HepG2 (cell line): ENCODE measurements at regions not wholly inside any gene's neighbourhood (a gene's known extent, or its start where the extent isn't known, plus 50 kb on each side); places are given as distances from the start of the nearest gene placed in this dataset.

Experiments
- ATAC-seq: fragments of 200-7000 bp; cut with Tn5 transposase; 3 replicates; pipeline ENCODE4 v1.9.1; 2020; ENCODE audit warnings: mild to moderate bottlenecking, moderate library complexity
- BruUV-seq: library from RNA; stranded (reverse); fragments of 400-500 nt; replicated peaks from 2 replicates; lab custom pipeline; 2021; lab: Mats Ljungman, UMichigan
- CTCF ChIA-PET: fragments of 300-600 bp; formaldehyde crosslinking; extraction: SDS; loops from one replicate; lab custom pipeline; 2021; ENCODE audit warnings: low total read pairs, inconsistent platforms, low intra/inter-chr PET ratio; lab: Yijun Ruan, JAX
- POLR2A ChIA-PET: fragments of 350-600 bp; sonication (Branson Sonifier 250); formaldehyde crosslinking; loops from one replicate; lab custom pipeline; 2020; ENCODE audit warnings: antibody characterized with exemption, inconsistent platforms; lab: Yijun Ruan, JAX
- DNase-seq: peaks from one replicate; pipeline ENCODE4 v3.0.0-alpha.2; 2015; ENCODE audit warnings: low spot score
- FAIRE-seq: peaks from 3 replicates; lab custom pipeline; 2011; peaks lifted over from hg19 to GRCh38; lab: Jason Lieb, UNC
- H2AFZ ChIP-seq: one replicate; pipeline ENCODE4 v1.6.1; 2011; ENCODE audit warnings: low read length, inconsistent platforms
- H3K27ac ChIP-seq: fragments of 300-600 bp; 3 replicates; pipeline ENCODE4 v1.8.0; 2011; ENCODE audit warnings: mixed run types, mild to moderate bottlenecking, mixed read lengths, low read length, inconsistent platforms; ENCODE audit not compliant: insufficient read depth; ENCODE audit errors: extremely low read length
- H3K27me3 ChIP-seq, 2 experiments: fragments of 200-600 bp in 1 of 2; 2 replicates in 1 of 2; 3 replicates in 1 of 2; pipeline versions ENCODE4 v1.6.0 to v1.8.0; 2011; ENCODE audit warnings: low read length in 2 of 2, mild to moderate bottlenecking in 2 of 2, moderate library complexity in 2 of 2, inconsistent platforms in 1 of 2; ENCODE audit not compliant: insufficient read depth in 2 of 2, control insufficient read depth in 1 of 2
- H3K36me3 ChIP-seq, 2 experiments: fragments of 200-600 bp in 1 of 2; replicated peaks in 1 of 2; 2 replicates in 1 of 2; 3 replicates in 1 of 2; pipeline versions ENCODE4 v1.5.1 to v1.8.0; 2011; ENCODE audit warnings: low read length in 2 of 2, inconsistent platforms in 1 of 2; ENCODE audit not compliant: insufficient read depth in 2 of 2, control insufficient read depth in 1 of 2
- H3K4me1 ChIP-seq: 2 replicates; pipeline ENCODE4 v1.5.1; 2012; ENCODE audit warnings: low read length, inconsistent platforms; ENCODE audit not compliant: insufficient read depth
- H3K4me2 ChIP-seq: 2 replicates; pipeline ENCODE4 v1.6.0; 2011; ENCODE audit warnings: low read depth, low read length, inconsistent platforms
- H3K4me3 ChIP-seq, 3 experiments: fragments of 200-600 bp in 1 of 3; sonication (generic), shearing (Covaris generic) in 1 of 3; replicated peaks in 1 of 3; 2 replicates each; pipeline ENCODE4 v1.5.1; 2011 to 2016; ENCODE audit warnings: low read length in 3 of 3, inconsistent platforms in 2 of 3, low read depth in 2 of 3, mild to moderate bottlenecking in 2 of 3, control low read depth in 1 of 3, mixed read lengths in 1 of 3; ENCODE audit not compliant: insufficient read depth in 1 of 3
- H3K79me2 ChIP-seq: one replicate; pipeline ENCODE4 v1.6.1; 2011; ENCODE audit warnings: low read length, inconsistent platforms; ENCODE audit not compliant: insufficient read depth
- H3K9ac ChIP-seq: 2 replicates; pipeline ENCODE4 v1.6.0; 2011; ENCODE audit warnings: mild to moderate bottlenecking, low read depth, low read length, inconsistent platforms; ENCODE audit not compliant: insufficient read depth
- H3K9me3 ChIP-seq: 2 replicates; pipeline ENCODE4 v1.5.1; 2012; ENCODE audit warnings: mild to moderate bottlenecking, low read length
- H4K20me1 ChIP-seq: 2 replicates; pipeline ENCODE4 v1.6.0; 2011; ENCODE audit warnings: inconsistent platforms, mild to moderate bottlenecking, low read length, moderate library complexity; ENCODE audit not compliant: insufficient read depth
- ATF7-NPFF ChIP-seq: sonication (generic); formaldehyde crosslinking; IDR thresholded peaks from 2 replicates; pipeline ENCODE4 v1.8.1; 2023; ENCODE audit warnings: mild to moderate bottlenecking, low read depth, missing genetic modification reagents, moderate library complexity
- CAMTA2 ChIP-seq: sonication (generic); formaldehyde crosslinking; IDR thresholded peaks from 2 replicates; pipeline ENCODE4 v1.4.0; 2020; ENCODE audit warnings: mild to moderate bottlenecking, missing genetic modification reagents, borderline replicate concordance
- CCDC6 ChIP-seq: sonication (generic); formaldehyde crosslinking; IDR thresholded peaks from 2 replicates; pipeline ENCODE4 v1.8.1; 2022; ENCODE audit warnings: mild to moderate bottlenecking, missing genetic modification reagents, moderate library complexity
- CHD2 ChIP-seq: IDR thresholded peaks from 2 replicates; pipeline ENCODE4 v1.6.1; 2011; ENCODE audit warnings: low read depth, low read length, improper control_type of control experiment
- CREB1 ChIP-seq, 2 experiments: fragments of 450-650 bp in 1 of 2; IDR thresholded peaks; 2 replicates each; pipeline ENCODE4 v1.6.1; 2016 to 2017; ENCODE audit warnings: control low read depth in 1 of 2, mild to moderate bottlenecking in 1 of 2, missing compliant biosample characterization in 1 of 2, missing genetic modification characterization in 1 of 2
- HBP1 ChIP-seq: IDR thresholded peaks from 2 replicates; pipeline ENCODE4 v1.6.1; 2016; ENCODE audit warnings: low read depth, control low read depth
- IKZF4 ChIP-seq: sonication (generic); formaldehyde crosslinking; IDR thresholded peaks from 2 replicates; pipeline ENCODE4 v1.5.1; 2020; ENCODE audit warnings: borderline replicate concordance, mild to moderate bottlenecking, low read depth, missing genetic modification reagents; ENCODE audit errors: not compliant biosample characterization
- JUN ChIP-seq: sonication (generic); formaldehyde crosslinking; IDR thresholded peaks from 2 replicates; pipeline ENCODE4 v1.4.0; 2020; ENCODE audit warnings: mild to moderate bottlenecking, missing genetic modification reagents
- KDM2A ChIP-seq: sonication (generic); formaldehyde crosslinking; IDR thresholded peaks from 2 replicates; pipeline ENCODE4 v1.4.0; 2020; ENCODE audit warnings: low read depth, missing genetic modification reagents, borderline replicate concordance
- LBX2 ChIP-seq: sonication (generic); formaldehyde crosslinking; IDR thresholded peaks from 2 replicates; pipeline ENCODE4 v1.5.0; 2020; ENCODE audit warnings: missing genetic modification reagents, mild to moderate bottlenecking, borderline replicate concordance
- NFAT5 ChIP-seq: sonication (generic); formaldehyde crosslinking; IDR thresholded peaks from 2 replicates; pipeline ENCODE4 v1.4.0; 2020; ENCODE audit warnings: missing genetic modification reagents
- PHF20 ChIP-seq: sonication (generic); formaldehyde crosslinking; IDR thresholded peaks from 2 replicates; pipeline ENCODE4 v1.5.0; 2020; ENCODE audit warnings: mild to moderate bottlenecking, missing genetic modification reagents
- POGZ ChIP-seq: sonication (generic); formaldehyde crosslinking; IDR thresholded peaks from 2 replicates; pipeline ENCODE4 v1.4.0; 2020; ENCODE audit warnings: mild to moderate bottlenecking, missing genetic modification reagents
- XBP1 ChIP-seq: sonication (generic); formaldehyde crosslinking; IDR thresholded peaks from 2 replicates; pipeline ENCODE4 v1.5.0; 2020; ENCODE audit warnings: missing genetic modification reagents
- ZFP1 ChIP-seq: IDR thresholded peaks from 2 replicates; pipeline ENCODE4 v1.6.1; 2016
- ZNF275 ChIP-seq: sonication (generic); formaldehyde crosslinking; IDR thresholded peaks from 2 replicates; pipeline ENCODE4 v1.8.0; 2022; ENCODE audit warnings: missing genetic modification reagents, mild to moderate bottlenecking, inconsistent platforms, borderline replicate concordance
- ZNF292 ChIP-seq: sonication (generic); formaldehyde crosslinking; IDR thresholded peaks from 2 replicates; pipeline ENCODE4 v1.8.1; 2022; ENCODE audit warnings: mild to moderate bottlenecking, low read depth, missing genetic modification reagents, borderline replicate concordance
- ZNF333 ChIP-seq: sonication (generic); formaldehyde crosslinking; IDR thresholded peaks from 2 replicates; pipeline ENCODE4 v1.4.0; 2020; ENCODE audit warnings: mild to moderate bottlenecking, missing genetic modification reagents, borderline replicate concordance
- in situ Hi-C: cut with HindIII; loops from 2 replicates; pipeline ENCODE4 v1.10.0; 2017; ENCODE audit warnings: low pct_unique_long_range_greater_than_20kb; ENCODE audit not compliant: extremely low pct_ligation_motif_present
- intact Hi-C: fragments of 100-400 bp; cut with micrococcal nuclease; formaldehyde crosslinking; loops from one replicate; pipeline ENCODE4 v1.10.0; 2022; ENCODE audit not compliant: unreplicated experiment

GRCh38 chr2:174666312-174666711, 68.7 kb upstream of the WIPF1 start:
- Histone ChIP-seq H3K27me3 (peaks cover 2 to 38% of the 10 kb centered on the region in 2 experiments; a peak in 4 of 5 replicates), H3K36me3 (no peaks in the 10 kb centered on the region), H3K9me3 (no peaks in the 10 kb centered on the region), H2AFZ (no peak overlapping the region), H3K4me3 (no peak overlapping the region), H3K4me1 (no peaks in the 10 kb centered on the region), H3K4me2 (no peak overlapping the region), H3K27ac (no peak overlapping the region), H3K79me2 (no peaks in the 10 kb centered on the region), H3K9ac (no peak overlapping the region), H4K20me1 (no peaks in the 10 kb centered on the region)
- CTCF ChIA-PET = no interaction called here
- intact Hi-C loops (no loop called here), in situ Hi-C loops (no loop called here)
- POLR2A ChIA-PET = no interaction called here
- BruUV-seq = no TSS peak
- no peak for DNase-seq
- no peak for FAIRE-seq
- ATAC-seq = no peak
- TF ChIP-seq CHD2 (no peak), CREB1 (IDR thresholded peaks at IDR 0.05) (no peak), CREB1 (CRISPR knock-in tag; IDR thresholded peaks at IDR 0.05) (no peak), HBP1 (CRISPR knock-in tag) (no peak), ZFP1 (no peak), ZNF292 (CRISPR knock-in tag) (no peak), CCDC6 (CRISPR knock-in tag) (no peak), CAMTA2 (CRISPR knock-in tag) (no peak), NFAT5 (no peak), ATF7-NPFF (CRISPR knock-in tag) (no peak), PHF20 (no peak), ZNF333 (CRISPR knock-in tag) (no peak), JUN (CRISPR knock-in tag) (no peak), IKZF4 (CRISPR knock-in tag) (no peak), ZNF275 (CRISPR knock-in tag) (no peak), XBP1 (no peak), LBX2 (CRISPR knock-in tag) (no peak), KDM2A (no peak), POGZ (CRISPR knock-in tag) (no peak)
